ENCODE measurements at regions not wholly inside any gene's neighbourhood (a gene's known extent, or its start where the extent isn't known, plus 50 kb on each side); places are given as distances from the start of the nearest gene placed in this dataset.

- FAIRE-seq (no peak), DNase-seq (ENCODE audit: insufficient read length, low spot score) (no peak)
- TF ChIP-seq POLR2A (IDR thresholded peaks at IDR 0.05; ENCODE audit: low read depth, low read length): no peak
Measured at GRCh38 chr3:83302091-83302490, 1540.6 kb upstream of the GBE1 start.

- no peak for DNase-seq (ENCODE audit: insufficient read length, low spot score)
- FAIRE-seq: no peak
- TF ChIP-seq POLR2A (IDR thresholded peaks at IDR 0.05; ENCODE audit: low read depth, low read length): no peak
Measured at GRCh38 chr3:83317605-83318004, 1556.2 kb upstream of the GBE1 start.

- no peak for FAIRE-seq
- no peak for DNase-seq (ENCODE audit: insufficient read length, low spot score)
- TF ChIP-seq POLR2A (IDR thresholded peaks at IDR 0.05; ENCODE audit: low read depth, low read length): no peak
Measured at GRCh38 chr3:83320726-83321125, 1559.3 kb upstream of the GBE1 start.

- TF ChIP-seq POLR2A (IDR thresholded peaks at IDR 0.05; ENCODE audit: low read depth, low read length): no peak
- FAIRE-seq: no peak
- DNase-seq (ENCODE audit: insufficient read length, low spot score): no peak
Measured at GRCh38 chr3:83321457-83321856, 1560.0 kb upstream of the GBE1 start.

- FAIRE-seq: no peak
- no peak for TF ChIP-seq POLR2A (IDR thresholded peaks at IDR 0.05; ENCODE audit: low read depth, low read length)
- no peak for DNase-seq (ENCODE audit: insufficient read length, low spot score)
Measured at GRCh38 chr3:83321891-83322290, 1560.4 kb upstream of the GBE1 start.

- TF ChIP-seq POLR2A (IDR thresholded peaks at IDR 0.05; ENCODE audit: low read depth, low read length): no peak
- DNase-seq (ENCODE audit: insufficient read length, low spot score): no peak
- no peak for FAIRE-seq
Measured at GRCh38 chr3:83354205-83354604, 1592.8 kb upstream of the GBE1 start.

- no peak for FAIRE-seq
- TF ChIP-seq POLR2A (IDR thresholded peaks at IDR 0.05; ENCODE audit: low read depth, low read length): no peak
Measured at GRCh38 chr3:83393276-83393675, 1565.5 kb upstream of the CADM2 start.

GRCh38 chr3:83403927-83404326 lies 1554.9 kb upstream of the CADM2 start:
- FAIRE-seq: no peak
- no peak for TF ChIP-seq POLR2A (IDR thresholded peaks at IDR 0.05; ENCODE audit: low read depth, low read length)
- no peak for DNase-seq (ENCODE audit: insufficient read length, low spot score)

More at GRCh38 chr3:83393276-83393675, 1565.5 kb upstream of the CADM2 start:
- DNase-seq (ENCODE audit: insufficient read length, low spot score): no peak

GRCh38 chr3:83426300-83426699 lies 1532.5 kb upstream of the CADM2 start:
- no peak for DNase-seq (ENCODE audit: insufficient read length, low spot score)
- no peak for FAIRE-seq
- no peak for TF ChIP-seq POLR2A (IDR thresholded peaks at IDR 0.05; ENCODE audit: low read depth, low read length)

- FAIRE-seq (no peak), DNase-seq (ENCODE audit: insufficient read length, low spot score) (no peak)
- no peak for TF ChIP-seq POLR2A (IDR thresholded peaks at IDR 0.05; ENCODE audit: low read depth, low read length)
Measured at GRCh38 chr3:83434880-83435587, 1523.8 kb upstream of the CADM2 start.

GRCh38 chr3:83438188-83438587 lies 1520.6 kb upstream of the CADM2 start:
- TF ChIP-seq POLR2A (IDR thresholded peaks at IDR 0.05; ENCODE audit: low read depth, low read length): no peak
- DNase-seq (ENCODE audit: insufficient read length, low spot score): no peak
- FAIRE-seq: no peak

- FAIRE-seq: no peak
- TF ChIP-seq POLR2A (IDR thresholded peaks at IDR 0.05; ENCODE audit: low read depth, low read length): no peak
Measured at GRCh38 chr3:83453056-83453455, 1505.7 kb upstream of the CADM2 start.

GRCh38 chr3:83454353-83454752 lies 1504.4 kb upstream of the CADM2 start:
- FAIRE-seq (no peak), DNase-seq (ENCODE audit: insufficient read length, low spot score) (no peak)
- TF ChIP-seq POLR2A (IDR thresholded peaks at IDR 0.05; ENCODE audit: low read depth, low read length): no peak

More at GRCh38 chr3:83453056-83453455, 1505.7 kb upstream of the CADM2 start:
- no peak for DNase-seq (ENCODE audit: insufficient read length, low spot score)

- TF ChIP-seq POLR2A (IDR thresholded peaks at IDR 0.05; ENCODE audit: low read depth, low read length): no peak
- FAIRE-seq (no peak), DNase-seq (ENCODE audit: insufficient read length, low spot score) (no peak)
Measured at GRCh38 chr3:83457551-83457950, 1501.2 kb upstream of the CADM2 start.

- no peak for TF ChIP-seq POLR2A (IDR thresholded peaks at IDR 0.05; ENCODE audit: low read depth, low read length)
- DNase-seq (ENCODE audit: insufficient read length, low spot score) (no peak), FAIRE-seq (no peak)
Measured at GRCh38 chr3:83460052-83460451, 1498.7 kb upstream of the CADM2 start.
